Esophagus (tissue), 2 donors: ENCODE measurements at regions not wholly inside any gene's neighbourhood (a gene's known extent, or its start where the extent isn't known, plus 50 kb on each side); places are given as distances from the start of the nearest gene placed in this dataset.
"Not testable (repeated sequence)": the region's sequence is repeated elsewhere in the genome, so short reads cannot be mapped to it uniquely, and the experiment has no call there.

Experiments used
- H3K27ac ChIP-seq, 2 donors: one replicate each; pipeline ENCODE4 v1.5.1; 2013; ENCODE audit warnings: low read depth in 2 of 2, mild to moderate bottlenecking in 2 of 2, inconsistent platforms in 1 of 2, low read length in 1 of 2, moderate library complexity in 1 of 2
- H3K27me3 ChIP-seq, 2 donors: one replicate each; pipeline ENCODE4 v1.6.1; 2013; ENCODE audit warnings: low read length in 2 of 2, control low read depth in 1 of 2, mild to moderate bottlenecking in 1 of 2; ENCODE audit not compliant: insufficient read depth in 2 of 2, control insufficient read depth in 1 of 2
- H3K36me3 ChIP-seq, 2 donors: one replicate each; pipeline ENCODE4 v1.6.1; 2013; ENCODE audit warnings: low read length in 1 of 2; ENCODE audit not compliant: control insufficient read depth in 2 of 2, insufficient read depth in 2 of 2
- H3K4me1 ChIP-seq, 2 donors: one replicate each; pipeline ENCODE4 v1.6.1; 2013; ENCODE audit warnings: low read length in 1 of 2; ENCODE audit not compliant: control insufficient read depth in 2 of 2, insufficient read depth in 2 of 2
- H3K4me3 ChIP-seq, 2 donors: one replicate each; pipeline ENCODE4 v1.5.1; 2013; ENCODE audit warnings: low read length in 2 of 2, mild to moderate bottlenecking in 2 of 2, low read depth in 1 of 2, moderate library complexity in 1 of 2
- H3K9me3 ChIP-seq, 2 donors: one replicate each; pipeline ENCODE4 v1.6.1; 2013; ENCODE audit warnings: mild to moderate bottlenecking in 2 of 2, low read depth in 1 of 2, low read length in 1 of 2, moderate library complexity in 1 of 2; ENCODE audit not compliant: control insufficient read depth in 2 of 2, insufficient read depth in 1 of 2
- WGBS, 2 donors: extraction: QIAGEN DNeasy Blood & Tissue Kit; methylation state at CpG; one replicate each; pipeline ENCODE4 v1.1.7; 2013; 5-methylcytosine and 5-hydroxymethylcytosine counted together
- donor health status: healthy with polysubstance abuse.
- donor health status: Bipolar disorder and iron deficiency.

- H3K9me3 ChIP-seq = peaks cover 0 to 2% of the 10 kb centered on the region in 2 donors
- no peaks in the 10 kb centered on the region for H3K36me3 ChIP-seq
- no peaks in the 10 kb centered on the region for H3K4me1 ChIP-seq
- H3K27me3 ChIP-seq = no peaks in the 10 kb centered on the region
- no peak overlapping the region for H3K27ac ChIP-seq
- WGBS, 2 donors = 17 to 36% methylated on average over 1 to 2 of the region's 2 CpGs
- H3K4me3 ChIP-seq = no peak overlapping the region
Measured at GRCh38 chrY:11063960-11064359, 1536.3 kb downstream of the TSPY10 start.

- no peak overlapping the region for H3K27ac ChIP-seq
- no peak overlapping the region for H3K4me3 ChIP-seq
- H3K36me3 ChIP-seq = no peaks in the 10 kb centered on the region
- WGBS, 2 donors = 12% methylated on average over 1 of the region's 1 CpG; no CpG with 5 or more reads in 1 of the 2 donors
- peaks cover 0 to 4% of the 10 kb centered on the region in 2 donors for H3K9me3 ChIP-seq
- no peaks in the 10 kb centered on the region for H3K4me1 ChIP-seq
- H3K27me3 ChIP-seq = no peaks in the 10 kb centered on the region
Measured at GRCh38 chrY:11064376-11064775, 1536.7 kb downstream of the TSPY10 start.

GRCh38 chrY:11069271-11069670 lies 1541.6 kb downstream of the TSPY10 start:
- H3K36me3 ChIP-seq = no peaks in the 10 kb centered on the region
- H3K27ac ChIP-seq = no peak overlapping the region
- H3K4me1 ChIP-seq = no peaks in the 10 kb centered on the region
- no peaks in the 10 kb centered on the region for H3K27me3 ChIP-seq
- WGBS, 2 donors = 86 to 100% methylated on average over 1 to 6 of the region's 6 CpGs
- no peak overlapping the region for H3K4me3 ChIP-seq
- peaks cover 0 to 5% of the 10 kb centered on the region in 2 donors for H3K9me3 ChIP-seq

GRCh38 chrY:11070250-11071113 lies 1542.8 kb downstream of the TSPY10 start:
- Histone ChIP-seq H3K9me3 (peaks cover 0 to 5% of the 10 kb centered on the region in 2 donors), H3K27ac (no peak overlapping the region), H3K4me1 (no peaks in the 10 kb centered on the region), H3K4me3 (no peak overlapping the region), H3K36me3 (no peaks in the 10 kb centered on the region), H3K27me3 (no peaks in the 10 kb centered on the region)
- WGBS, 2 donors = 60 to 86% methylated on average over 1 to 17 of the region's 17 CpGs

GRCh38 chrY:11085801-11086200 lies 1558.1 kb downstream of the TSPY10 start:
- H3K9me3 ChIP-seq, H3K4me3 ChIP-seq, H3K27me3 ChIP-seq, H3K27ac ChIP-seq, H3K4me1 ChIP-seq, H3K36me3 ChIP-seq: not testable (repeated sequence)
- 46 to 67% methylated on average over 1 to 3 of the region's 3 CpGs for WGBS, 2 donors

DNA sequence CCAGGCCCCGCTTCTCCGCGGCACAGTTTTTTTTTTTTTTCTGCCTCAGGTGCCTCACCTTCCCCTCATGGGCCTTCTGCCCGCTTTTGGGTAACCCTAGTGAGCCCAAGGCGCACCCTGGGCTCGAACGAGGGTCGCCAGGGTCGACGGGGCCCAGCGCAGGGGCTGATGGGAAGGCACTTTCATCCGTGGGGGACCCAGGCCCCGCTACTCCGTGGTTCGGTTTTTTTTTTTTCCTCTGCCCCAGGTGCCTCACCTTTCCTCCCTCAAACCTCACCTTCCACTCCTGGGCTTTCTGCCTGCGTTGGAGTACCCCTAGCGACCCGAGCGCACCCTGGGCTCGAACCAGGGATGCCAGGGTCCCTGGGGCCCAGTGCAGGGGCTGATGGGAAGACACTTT lies 1569.8 kb downstream of the TSPY10 start:
- H3K4me1 ChIP-seq, H3K27me3 ChIP-seq, H3K9me3 ChIP-seq, H3K36me3 ChIP-seq, H3K4me3 ChIP-seq, H3K27ac ChIP-seq: not testable (repeated sequence)
- WGBS, 2 donors = 63 to 66% methylated on average over 10 to 16 of the region's 20 CpGs

GRCh38 chrY:11098419-11098818 lies 1570.7 kb downstream of the TSPY10 start:
- H3K4me3 ChIP-seq, H3K9me3 ChIP-seq, H3K4me1 ChIP-seq, H3K36me3 ChIP-seq, H3K27ac ChIP-seq, H3K27me3 ChIP-seq: not testable (repeated sequence)
- WGBS, 2 donors = 57 to 77% methylated on average over 15 to 21 of the region's 21 CpGs

- H3K9me3 ChIP-seq = peaks cover 0 to 2% of the 10 kb centered on the region in 2 donors
- no peaks in the 10 kb centered on the region for H3K27me3 ChIP-seq
- H3K36me3 ChIP-seq = no peaks in the 10 kb centered on the region
- no peak overlapping the region for H3K4me3 ChIP-seq
- H3K27ac ChIP-seq = no peak overlapping the region
- WGBS, 2 donors = 59 to 73% methylated on average over 8 to 16 of the region's 16 CpGs
- no peaks in the 10 kb centered on the region for H3K4me1 ChIP-seq
Measured at GRCh38 chrY:11099004-11099403, 1571.3 kb downstream of the TSPY10 start.

DNA sequence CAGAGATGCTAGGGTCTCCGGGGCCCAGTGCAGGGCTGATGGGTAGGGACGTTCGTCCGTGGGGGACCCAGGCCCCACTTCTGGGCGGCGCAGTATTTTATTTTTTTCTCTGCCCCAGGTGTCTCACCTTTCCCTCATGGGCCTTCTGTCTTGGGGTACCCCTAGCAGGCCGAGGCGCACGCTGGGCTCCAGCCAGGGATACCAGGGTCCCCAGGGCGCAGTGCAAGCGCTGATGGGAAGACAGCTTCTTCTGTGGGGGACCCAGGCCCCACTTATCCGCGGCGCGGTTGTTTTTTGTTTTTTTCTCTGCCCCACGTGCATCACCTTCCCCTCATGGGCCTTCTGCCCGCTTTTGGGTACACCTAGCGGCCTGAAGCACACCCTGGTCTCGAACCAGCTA lies 1572.8 kb downstream of the TSPY10 start:
- WGBS, 2 donors = 56 to 79% methylated on average over 5 to 19 of the region's 19 CpGs
- not testable (repeated sequence) for H3K36me3 ChIP-seq, H3K4me3 ChIP-seq, H3K4me1 ChIP-seq, H3K27me3 ChIP-seq, H3K9me3 ChIP-seq, H3K27ac ChIP-seq

DNA sequence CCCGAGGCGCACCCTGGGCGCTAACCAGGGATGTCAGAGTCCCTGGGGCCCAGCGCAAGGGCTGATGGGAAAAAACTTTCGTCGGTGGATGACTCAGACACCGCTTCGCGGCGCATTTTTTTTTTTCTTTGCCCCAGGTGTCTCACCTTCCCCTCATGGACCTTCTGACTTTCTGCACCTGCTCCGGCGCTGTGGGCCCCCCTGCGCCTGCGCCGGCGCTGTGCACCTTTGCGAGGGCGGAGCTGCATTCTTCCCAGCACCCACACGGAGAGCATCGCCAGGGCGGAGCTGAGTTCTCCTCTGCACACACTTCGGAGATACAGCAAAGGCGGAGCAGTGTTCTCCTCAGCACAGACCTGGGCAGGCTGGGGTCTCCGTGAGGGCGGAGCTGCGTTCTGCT lies 1575.3 kb downstream of the TSPY10 start:
- not testable (repeated sequence) for H3K36me3 ChIP-seq, H3K4me1 ChIP-seq, H3K9me3 ChIP-seq, H3K27ac ChIP-seq, H3K4me3 ChIP-seq, H3K27me3 ChIP-seq
- 71 to 76% methylated on average over 12 to 26 of the region's 26 CpGs for WGBS, 2 donors
